GM19023 (cell line): ENCODE measurements at regions not wholly inside any gene's neighbourhood (a gene's known extent, or its start where the extent isn't known, plus 50 kb on each side); places are given as distances from the start of the nearest gene placed in this dataset.
"Not testable (repeated sequence)": the region's sequence is repeated elsewhere in the genome, so short reads cannot be mapped to it uniquely, and the experiment has no call there.

ENCODE experiments used
- ATAC-seq: cut with Tn5 transposase; IDR thresholded peaks from one replicate; pipeline ENCODE4 v1.9.1; 2021; ENCODE audit warnings: mild to moderate bottlenecking, moderate library complexity; ENCODE audit not compliant: unreplicated experiment

GRCh38 chrX:118212817-118213183 is 96.2 kb upstream of the KLHL13 start:
- peak; percentile 64 for ATAC-seq

GRCh38 chrX:118215346-118215745 is 98.7 kb upstream of the KLHL13 start:
- no peak for ATAC-seq

GRCh38 chrX:118216087-118216486 is 99.5 kb upstream of the KLHL13 start:
- no peak for ATAC-seq

- ATAC-seq: no peak
These were observed 99.9 kb upstream of the KLHL13 start for GRCh38 chrX:118216509-118216908.

- ATAC-seq: no peak
These were observed 101.5 kb upstream of the KLHL13 start for GRCh38 chrX:118218079-118218478.

GRCh38 chrX:118218940-118219339 is 102.3 kb upstream of the KLHL13 start:
- ATAC-seq: no peak

- ATAC-seq: no peak
These were observed 103.3 kb upstream of the KLHL13 start for GRCh38 chrX:118219866-118220265.

GRCh38 chrX:118220509-118220908 is 103.9 kb upstream of the KLHL13 start:
- no peak for ATAC-seq

GRCh38 chrX:118221270-118221669 is 104.7 kb upstream of the KLHL13 start:
- no peak for ATAC-seq

- ATAC-seq: no peak
These were observed 105.1 kb upstream of the KLHL13 start for GRCh38 chrX:118221733-118222132.

- ATAC-seq: no peak
These were observed 105.8 kb upstream of the KLHL13 start for GRCh38 chrX:118222421-118222820.

GRCh38 chrX:118225711-118226428 is 109.3 kb upstream of the KLHL13 start:
- peak; percentile 62 for ATAC-seq

GRCh38 chrX:118228041-118228440 is 111.4 kb upstream of the KLHL13 start:
- no peak for ATAC-seq

- ATAC-seq: no peak
These were observed 111.8 kb upstream of the KLHL13 start for GRCh38 chrX:118228456-118228855.

- ATAC-seq: no peak
These were observed 114.4 kb upstream of the WDR44 start for GRCh38 chrX:118231464-118231863.

- no peak for ATAC-seq
These were observed 106.6 kb upstream of the WDR44 start for GRCh38 chrX:118239178-118239870.

GRCh38 chrX:118239913-118240698 is 105.8 kb upstream of the WDR44 start:
- no peak for ATAC-seq

- ATAC-seq: not testable (repeated sequence)
These were observed 98.9 kb upstream of the WDR44 start for GRCh38 chrX:118246961-118247360.

GRCh38 chrX:118249146-118249545 is 96.8 kb upstream of the WDR44 start:
- no peak for ATAC-seq

GRCh38 chrX:118250445-118250844 is 95.5 kb upstream of the WDR44 start:
- no peak for ATAC-seq

- no peak for ATAC-seq
These were observed 94.6 kb upstream of the WDR44 start for GRCh38 chrX:118251271-118251670.

GRCh38 chrX:118252967-118253366 is 92.9 kb upstream of the WDR44 start:
- ATAC-seq: no peak
